Hindlimb muscle (tissue), 1 donor: ENCODE measurements at regions not wholly inside any gene's neighbourhood (a gene's known extent, or its start where the extent isn't known, plus 50 kb on each side); places are given as distances from the start of the nearest gene placed in this dataset.

ENCODE experiments used
- DNase-seq: peaks from one replicate; pipeline ENCODE4 v3.0.0-alpha.2; 2013

GRCh38 chr5:135697959-135698345 is 119.2 kb upstream of the CXCL14 start:
- no peak for DNase-seq

DNA sequence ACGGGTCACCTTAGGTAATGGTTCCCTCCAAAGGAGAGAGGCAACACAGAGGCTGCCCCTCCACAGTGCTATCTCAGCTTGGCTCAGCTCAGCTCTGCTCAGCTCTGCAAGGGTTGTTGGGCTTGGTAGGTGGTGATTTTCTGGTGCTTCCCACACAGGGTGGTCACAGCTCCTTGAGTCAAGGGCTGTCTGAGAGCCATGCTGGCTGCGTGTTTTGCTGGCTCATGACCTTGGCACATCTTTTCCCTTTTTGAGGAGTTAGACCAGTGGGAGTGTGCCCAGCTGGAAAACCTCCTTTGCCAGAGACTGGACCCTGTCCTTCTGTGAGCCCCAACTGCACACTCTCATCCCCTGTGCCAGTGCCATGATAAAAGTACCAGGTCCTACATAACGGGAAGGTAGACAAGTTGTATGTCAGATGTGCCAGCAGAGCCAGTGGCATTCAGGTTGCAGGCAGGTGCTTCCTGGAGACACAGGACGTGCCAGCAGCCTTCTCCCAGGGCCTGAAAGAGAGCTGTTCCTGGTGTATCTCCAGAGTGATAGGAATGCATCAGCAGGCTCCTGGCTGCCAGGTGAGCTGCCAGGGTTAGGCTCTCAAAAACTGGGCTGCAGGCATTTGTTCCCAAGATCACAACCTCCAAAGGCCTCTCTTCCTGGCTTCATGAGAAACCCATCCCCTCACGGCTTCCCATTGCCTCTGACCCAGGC is 118.6 kb upstream of the CXCL14 start:
- no peak for DNase-seq

DNA sequence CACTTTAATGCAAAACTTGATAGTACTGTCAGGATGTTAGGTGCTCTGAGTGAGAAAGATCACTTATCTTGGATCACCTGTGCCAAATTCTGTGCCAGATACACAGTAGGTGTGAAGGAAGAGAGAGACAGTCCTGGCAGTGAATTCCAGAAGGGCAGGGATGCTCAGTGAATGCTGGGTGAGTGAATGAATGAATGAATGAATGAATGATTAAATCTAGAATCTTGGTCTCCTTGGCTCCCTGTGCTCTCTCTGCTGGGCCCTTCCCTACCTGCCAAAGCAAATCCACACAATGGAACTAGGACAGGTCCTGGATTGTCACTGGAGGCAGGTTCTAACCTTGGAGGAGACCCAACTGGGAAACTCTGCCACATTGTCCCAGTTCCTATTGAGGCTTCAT is 117.5 kb upstream of the CXCL14 start:
- DNase-seq: no peak

DNA sequence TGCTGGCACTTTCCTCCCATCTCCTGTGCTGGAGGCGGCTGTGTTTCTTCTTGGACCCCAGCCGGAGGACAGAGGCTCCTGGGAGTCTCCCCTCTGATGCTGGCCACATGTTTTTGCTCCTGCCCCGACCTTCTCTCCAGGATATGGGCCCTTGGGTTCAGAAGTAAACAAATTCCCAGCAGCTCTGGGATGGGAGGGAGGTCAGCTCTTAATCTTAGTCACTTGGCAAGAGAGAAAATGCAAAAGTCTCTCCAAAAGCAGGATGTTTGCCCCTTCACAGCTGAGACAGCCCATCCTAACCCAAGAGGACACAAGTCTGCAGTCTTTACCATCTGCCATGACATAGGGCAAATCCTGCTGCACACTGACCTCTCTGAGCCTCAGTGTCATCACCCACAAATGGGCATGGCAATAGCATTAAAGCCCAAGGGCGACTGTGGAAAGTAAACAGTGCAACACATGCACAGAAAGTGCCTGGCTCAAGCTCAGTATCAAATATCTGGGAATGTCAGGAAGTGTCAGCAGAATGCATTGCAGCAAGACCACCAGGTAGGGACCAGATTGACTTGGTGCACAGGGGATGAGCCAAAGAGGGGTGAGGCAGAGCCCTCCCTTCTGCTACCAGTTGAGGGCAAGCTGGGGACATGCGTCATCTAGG is 117.0 kb upstream of the CXCL14 start:
- DNase-seq: no peak

DNA sequence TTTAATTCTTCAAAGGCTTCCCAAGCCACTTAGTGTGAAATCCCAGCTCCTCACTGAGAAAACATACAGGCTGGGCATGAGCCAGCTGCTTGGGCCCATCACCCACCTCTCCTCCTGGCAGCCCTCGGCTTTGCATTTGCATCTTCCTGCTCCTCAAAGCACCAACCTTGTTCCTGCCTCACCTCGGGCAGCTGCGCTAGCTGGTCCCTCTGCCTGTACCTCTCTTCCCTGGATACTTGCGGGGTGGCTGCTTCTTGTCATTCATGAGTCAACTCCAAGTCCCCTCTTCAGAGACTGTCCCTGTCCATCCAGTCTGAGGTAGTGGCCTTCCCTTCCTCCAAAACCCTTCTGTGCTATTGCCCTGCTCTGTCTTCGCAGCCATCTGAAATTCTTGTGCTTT is 116.1 kb upstream of the CXCL14 start:
- DNase-seq: no peak

- no peak for DNase-seq
Observed at GRCh38 chr5:135694012-135694411, 115.2 kb upstream of the CXCL14 start.

DNA sequence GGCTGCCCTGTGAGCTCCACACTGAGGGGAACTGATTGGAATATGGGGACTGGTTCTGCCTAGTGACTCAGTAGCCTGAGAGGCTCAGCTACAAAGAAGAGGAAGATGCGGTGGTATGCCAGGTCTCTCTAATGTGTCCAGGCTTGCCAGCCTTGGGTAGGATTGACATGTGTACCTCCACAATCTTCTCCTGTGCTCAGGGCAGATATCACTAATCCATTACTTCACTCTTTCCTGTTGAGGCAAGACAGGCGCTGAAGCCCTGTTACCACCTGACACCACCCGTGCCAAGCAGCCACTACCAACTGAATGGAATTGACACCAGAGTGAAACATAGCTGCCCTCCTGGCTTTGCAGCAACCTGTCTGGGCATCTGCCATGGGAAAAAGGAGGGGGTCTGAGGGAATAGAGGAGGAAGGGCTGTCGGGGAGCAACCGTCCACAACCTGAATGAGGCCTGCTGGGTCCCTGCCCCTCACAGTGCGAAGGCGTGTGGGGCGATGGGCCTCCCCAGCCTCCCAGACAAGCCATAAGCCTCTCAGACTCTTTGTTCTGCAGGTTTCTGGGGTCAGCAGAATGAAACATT is 114.7 kb upstream of the CXCL14 start:
- DNase-seq: no peak

GRCh38 chr5:135691044-135691443 is 112.3 kb upstream of the CXCL14 start:
- no peak for DNase-seq

- no peak for DNase-seq
Observed at GRCh38 chr5:135690466-135690865, 111.7 kb upstream of the CXCL14 start.

DNA sequence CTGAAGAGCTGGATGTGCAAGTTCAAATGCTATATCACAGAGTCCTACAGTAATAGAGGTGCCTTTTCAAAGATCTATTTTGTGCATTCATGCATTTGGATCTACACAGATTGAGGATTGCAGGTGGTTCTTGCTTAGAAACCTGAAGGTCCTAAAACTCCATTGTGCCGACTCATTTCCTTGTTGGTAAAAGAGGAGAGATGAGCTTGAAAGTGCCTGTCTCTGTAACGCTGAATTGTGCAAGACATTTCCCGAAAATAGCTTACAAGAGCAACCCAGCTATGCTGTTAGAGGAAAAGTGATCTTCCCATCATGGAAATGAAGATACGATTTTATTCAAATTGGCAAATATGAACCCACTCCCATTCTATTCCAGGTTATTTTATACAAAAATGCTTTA is 110.7 kb upstream of the CXCL14 start:
- DNase-seq: no peak

- DNase-seq: no peak
Observed at GRCh38 chr5:135688385-135688784, 109.6 kb upstream of the CXCL14 start.

- DNase-seq: no peak
Observed at GRCh38 chr5:135683189-135683588, 104.4 kb upstream of the CXCL14 start.

- no peak for DNase-seq
Observed at GRCh38 chr5:135680713-135681112, 101.9 kb upstream of the CXCL14 start.

- DNase-seq: no peak
Observed at GRCh38 chr5:135678640-135679268, 100.0 kb upstream of the CXCL14 start.

DNA sequence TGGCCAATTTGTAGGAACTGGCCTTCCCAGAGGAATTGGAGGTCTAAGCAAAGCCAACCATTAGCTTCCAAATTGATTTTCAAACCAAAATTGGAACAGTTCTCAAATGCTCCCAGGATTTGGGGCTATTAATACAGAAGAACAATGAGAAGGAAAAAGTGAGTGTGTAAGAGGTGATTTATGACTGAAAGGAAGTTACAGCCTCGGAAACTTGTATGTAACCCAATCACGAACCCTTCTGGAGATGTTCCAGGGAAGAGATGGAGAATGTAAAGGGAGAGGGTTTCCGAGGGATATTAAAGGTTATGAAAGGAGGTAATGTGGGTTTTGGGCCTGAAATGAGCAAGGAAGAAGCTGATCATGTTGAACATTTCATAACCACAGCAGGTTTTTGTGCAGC is 93.2 kb upstream of the CXCL14 start:
- peak; percentile 51 for DNase-seq

DNA sequence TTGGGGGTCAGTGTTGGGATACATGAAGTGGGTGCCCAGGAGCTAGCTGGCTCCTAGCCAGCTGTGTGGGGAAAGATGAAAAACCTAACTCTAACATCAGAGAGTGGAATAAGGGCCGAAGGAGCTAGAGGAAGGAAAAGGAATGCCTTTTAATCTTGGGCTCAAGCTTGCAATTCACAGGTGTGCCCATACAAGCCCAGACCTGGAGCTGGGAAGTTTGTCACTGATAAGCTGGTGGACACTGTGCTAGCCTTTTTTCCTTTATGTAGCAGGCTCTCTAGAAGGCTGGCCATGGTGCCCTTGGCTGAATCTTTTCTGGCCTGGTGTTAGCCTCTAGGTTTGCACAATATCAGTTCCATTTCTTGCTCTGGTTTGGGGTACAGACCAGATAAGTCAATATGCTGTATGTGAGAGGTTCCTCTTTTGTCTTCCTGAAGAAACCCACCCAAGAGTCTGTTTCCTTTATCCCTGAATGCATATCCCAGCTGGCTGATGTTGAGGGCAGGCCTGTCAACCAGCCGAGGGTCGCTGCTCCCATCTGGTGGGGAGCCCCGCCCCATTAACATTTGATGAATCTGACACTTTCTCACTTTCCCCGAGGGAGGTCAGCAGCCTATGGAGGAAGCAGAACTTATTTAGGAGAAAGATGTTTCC is 92.4 kb upstream of the CXCL14 start:
- no peak for DNase-seq

DNA sequence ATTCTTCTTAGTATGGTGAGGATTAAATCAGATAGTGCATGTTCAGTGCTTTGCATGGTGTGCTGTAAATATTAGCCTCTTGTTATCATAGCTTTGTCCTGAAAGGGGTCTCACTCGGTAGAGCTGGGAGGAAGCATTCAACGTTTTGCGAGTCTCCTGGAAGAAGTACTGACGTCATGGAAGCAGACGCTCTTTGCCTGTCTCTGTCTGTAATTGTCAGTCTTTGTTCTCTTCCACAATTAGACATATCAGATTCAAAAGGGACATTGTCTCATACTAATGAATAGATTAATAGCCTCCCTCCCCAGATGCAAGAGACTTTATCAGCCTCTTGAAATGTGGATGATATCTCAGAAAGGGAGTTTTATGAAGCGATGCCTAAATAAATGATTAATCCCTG is 91.8 kb upstream of the CXCL14 start:
- DNase-seq: no peak

DNA sequence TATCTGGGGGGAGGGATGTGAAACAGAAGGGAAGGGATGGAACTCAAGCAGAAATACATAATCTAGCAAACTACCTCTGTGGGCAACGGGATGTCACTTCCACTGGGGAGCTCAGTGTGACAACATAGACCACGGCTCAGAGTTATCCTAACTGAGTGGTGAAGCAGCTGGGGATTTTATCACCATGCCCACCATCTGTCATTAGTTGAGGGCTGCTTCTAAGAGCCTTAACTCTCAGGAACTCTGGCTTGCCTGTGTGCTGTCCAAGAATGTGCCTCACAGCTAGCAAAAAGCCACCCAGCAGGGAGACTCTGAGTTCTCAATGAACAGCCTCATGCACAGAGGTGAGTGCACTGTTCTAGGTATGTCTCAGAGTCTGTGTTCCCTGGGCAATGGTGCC is 90.6 kb upstream of the CXCL14 start:
- DNase-seq: no peak

GRCh38 chr5:135667673-135668072 is 88.9 kb upstream of the CXCL14 start:
- DNase-seq: no peak

DNA sequence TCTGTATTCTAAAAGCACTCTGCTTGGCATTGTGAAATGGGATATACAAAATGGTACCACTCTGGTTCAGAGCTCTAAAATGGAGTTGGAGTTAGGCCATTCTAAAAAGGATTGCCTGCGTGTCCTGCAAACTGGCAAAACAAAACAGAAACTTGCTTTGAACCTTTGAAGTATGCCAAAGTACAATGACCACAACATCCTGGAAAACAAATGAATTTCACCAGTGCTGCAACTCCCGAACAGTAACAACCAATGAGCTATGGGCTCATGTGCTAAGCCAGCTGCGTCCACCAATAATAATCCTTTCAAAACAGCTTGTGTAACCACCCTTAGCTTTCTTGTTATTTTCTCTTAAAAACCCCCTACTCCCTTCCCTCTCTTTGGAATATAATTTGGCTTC is 88.4 kb upstream of the CXCL14 start:
- no peak for DNase-seq

DNA sequence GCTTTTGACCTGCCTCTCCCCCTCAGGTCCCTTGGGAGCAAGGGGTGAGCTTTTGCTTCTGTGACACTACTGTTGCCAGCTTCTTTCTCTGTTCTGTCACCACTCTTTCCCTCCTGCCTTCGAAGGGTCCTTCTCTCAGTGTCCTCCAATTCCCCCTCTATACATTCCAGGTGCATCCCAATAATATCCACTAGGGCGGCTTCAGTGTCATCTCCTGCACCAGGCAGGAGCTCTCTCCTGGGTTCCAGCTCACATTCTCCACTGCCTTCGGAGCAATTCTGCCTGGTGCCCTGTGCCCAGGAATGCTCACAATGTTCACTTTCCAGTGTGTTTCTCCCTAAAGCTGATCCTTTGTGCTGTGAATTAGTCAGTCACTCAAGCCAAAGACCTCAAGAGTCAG is 83.9 kb upstream of the CXCL14 start:
- DNase-seq: no peak

DNA sequence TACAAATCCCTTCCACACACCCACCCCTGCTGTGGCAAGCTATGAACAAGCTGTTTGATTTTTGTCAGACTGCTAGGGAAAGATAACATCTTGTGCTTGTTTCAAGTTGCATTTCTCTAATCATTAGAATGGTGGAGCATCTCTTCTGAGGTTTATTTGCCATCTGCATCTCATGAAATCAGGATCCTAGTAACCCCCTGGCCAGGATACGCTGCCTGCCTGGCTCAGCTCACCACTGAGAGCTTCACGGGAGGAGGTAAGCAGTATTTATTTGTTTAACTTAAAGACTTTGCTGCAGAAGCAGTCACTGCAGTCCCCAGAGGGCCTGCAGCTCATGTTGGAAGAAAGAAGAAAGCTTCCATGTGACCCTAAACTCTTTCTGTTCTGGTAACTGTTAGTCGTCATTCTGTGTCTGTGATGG is 83.3 kb upstream of the CXCL14 start:
- no peak for DNase-seq
